Neural cell (in vitro differentiated cells): ENCODE measurements at regions not wholly inside any gene's neighbourhood (a gene's known extent, or its start where the extent isn't known, plus 50 kb on each side); places are given as distances from the start of the nearest gene placed in this dataset.

Experiments used
- H2AFZ ChIP-seq: fragments of 200-600, 300-800 bp; sonication (generic), shearing (Covaris generic); 2 replicates; pipeline ENCODE4 v1.6.0; 2014; ENCODE audit warnings: low read depth, mild to moderate bottlenecking, antibody characterized with exemption, low read length, moderate library complexity
- H3F3A ChIP-seq: fragments of 200-600 bp; shearing (Covaris generic); 2 replicates; pipeline ENCODE4 v1.6.1; 2016; ENCODE audit warnings: mild to moderate bottlenecking, moderate library complexity, mixed read lengths, antibody characterized with exemption, low read length; ENCODE audit not compliant: insufficient read depth, poor library complexity, severe bottlenecking
- H3K27ac ChIP-seq: fragments of 200-600, 300-800 bp; sonication (generic), shearing (Covaris generic); 2 replicates; pipeline ENCODE4 v1.5.1; 2014; ENCODE audit warnings: mild to moderate bottlenecking, low read length, moderate library complexity
- H3K27me3 ChIP-seq: fragments of 300-800, 200-600 bp; sonication (generic), shearing (Covaris generic); 2 replicates; pipeline ENCODE4 v1.6.0; 2014; ENCODE audit warnings: mild to moderate bottlenecking, low read depth, low read length, moderate library complexity; ENCODE audit not compliant: insufficient read depth
- H3K36me3 ChIP-seq: fragments of 300-800, 200-600 bp; sonication (generic), shearing (Covaris generic); 2 replicates; pipeline ENCODE4 v1.5.1; 2014; ENCODE audit warnings: mild to moderate bottlenecking, antibody characterized with exemption, low read length, moderate library complexity; ENCODE audit not compliant: insufficient read depth
- H3K4me2 ChIP-seq: fragments of 300-800, 200-600 bp; sonication (generic), shearing (Covaris generic); 2 replicates; pipeline ENCODE4 v1.6.0; 2014; ENCODE audit warnings: mild to moderate bottlenecking, low read length
- H3K4me3 ChIP-seq: fragments of 300-800, 200-600 bp; sonication (generic), shearing (Covaris generic); 2 replicates; pipeline ENCODE4 v1.5.1; 2014; ENCODE audit warnings: mild to moderate bottlenecking, low read length, moderate library complexity
- H3K79me2 ChIP-seq: fragments of 200-600 bp; shearing (Covaris generic); replicated peaks from 2 replicates; pipeline ENCODE4 v1.6.0; 2014; ENCODE audit warnings: mild to moderate bottlenecking, low read length, moderate library complexity; ENCODE audit not compliant: insufficient read depth
- H3K9ac ChIP-seq: fragments of 300-800, 200-600 bp; sonication (generic), shearing (Covaris generic); 2 replicates; pipeline ENCODE4 v1.6.1; 2016; ENCODE audit warnings: mild to moderate bottlenecking, low read length, mixed read lengths
- H3K9me2 ChIP-seq: fragments of 200-600 bp; shearing (Covaris generic); 2 replicates; pipeline ENCODE4 v1.6.1; 2016; ENCODE audit warnings: mild to moderate bottlenecking, low read length, mixed read lengths; ENCODE audit not compliant: insufficient read depth
- H3K9me3 ChIP-seq: fragments of 200-600, 300-800 bp; sonication (generic), shearing (Covaris generic); 2 replicates; pipeline ENCODE4 v1.6.1; 2016; ENCODE audit warnings: mild to moderate bottlenecking, mixed run types, low read length, moderate library complexity, mixed read lengths
- H4K20me1 ChIP-seq: fragments of 200-600 bp; shearing (Covaris generic); 2 replicates; pipeline ENCODE4 v1.6.1; 2016; ENCODE audit warnings: mild to moderate bottlenecking, mixed run types; ENCODE audit not compliant: insufficient read depth
- EP300 ChIP-seq: fragments of 450-650 bp; conservative IDR thresholded peaks from 2 replicates; pipeline ENCODE4 v1.6.1; 2014; ENCODE audit warnings: antibody characterized with exemption, mild to moderate bottlenecking, moderate library complexity; ENCODE audit not compliant: poor library complexity, severe bottlenecking
- EZH2 ChIP-seq: fragments of 200-600, 300-800 bp; shearing (Covaris generic), sonication (generic); IDR thresholded peaks from 2 replicates; pipeline ENCODE4 v1.6.1; 2014; ENCODE audit warnings: antibody characterized with exemption, low read length, borderline replicate concordance, mild to moderate bottlenecking; ENCODE audit not compliant: insufficient read depth, poor library complexity, severe bottlenecking
- MXI1 ChIP-seq: fragments of 450-650 bp; conservative IDR thresholded peaks from 2 replicates; pipeline ENCODE4 v1.6.1; 2014; ENCODE audit warnings: antibody characterized with exemption, mild to moderate bottlenecking; ENCODE audit not compliant: poor library complexity, severe bottlenecking
- POLR2AphosphoS5 ChIP-seq: IDR thresholded peaks from 2 replicates; pipeline ENCODE4 v1.6.1; 2012
- RAD21 ChIP-seq: fragments of 450-650 bp; conservative IDR thresholded peaks from 2 replicates; pipeline ENCODE4 v1.6.1; 2014; ENCODE audit warnings: antibody characterized with exemption, mild to moderate bottlenecking, moderate library complexity
- SMC3 ChIP-seq: fragments of 450-650 bp; conservative IDR thresholded peaks from 2 replicates; pipeline ENCODE4 v1.6.1; 2014; ENCODE audit warnings: antibody characterized with exemption, mild to moderate bottlenecking, moderate library complexity; ENCODE audit not compliant: poor library complexity
- TAF1 ChIP-seq: IDR thresholded peaks from 2 replicates; pipeline ENCODE4 v1.6.1; 2012; ENCODE audit warnings: low read depth
- TF ChIP-seq, protein P1 (sequence below): fragments of 450-650 bp; IDR thresholded peaks from 2 replicates; pipeline ENCODE4 v1.5.1; 2014; ENCODE audit warnings: antibody characterized with exemption, mild to moderate bottlenecking, moderate library complexity; ENCODE audit not compliant: poor library complexity, severe bottlenecking
- TF ChIP-seq, protein P2 (sequence below): IDR thresholded peaks from 2 replicates; pipeline ENCODE4 v1.6.1; 2012; ENCODE audit warnings: borderline replicate concordance

DNA sequence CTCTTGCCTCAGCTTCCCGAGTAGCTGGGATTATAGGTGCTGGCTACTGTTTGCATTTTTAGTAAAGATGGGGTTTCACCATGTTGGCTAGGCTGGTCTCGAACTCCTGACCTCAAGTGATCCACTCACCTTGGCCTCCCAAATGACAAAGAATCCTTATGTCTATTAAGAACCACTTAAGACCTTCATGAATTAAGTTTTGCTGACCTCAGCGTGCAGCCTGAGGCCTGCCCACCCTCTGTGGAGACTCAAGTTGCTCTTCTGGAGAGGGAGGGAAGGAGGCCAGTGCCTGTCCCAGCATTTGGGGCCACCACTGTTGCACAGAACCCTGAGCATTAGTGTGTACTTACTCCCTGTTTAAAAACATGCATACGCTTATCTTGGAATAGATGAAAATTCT lies 313.3 kb downstream of the FGF9 start:
- Histone ChIP-seq H3K9me2 (no peaks in the 10 kb centered on the region), H4K20me1 (no peaks in the 10 kb centered on the region), H3K4me2 (no peak overlapping the region), H3K27ac (no peak overlapping the region), H3K9me3 (no peaks in the 10 kb centered on the region), H3K9ac (no peak overlapping the region), H3K4me3 (no peak overlapping the region), H3K36me3 (no peaks in the 10 kb centered on the region), H3F3A (no peaks in the 10 kb centered on the region), H3K79me2 (no peaks in the 10 kb centered on the region), H2AFZ (no peak overlapping the region), H3K27me3 (no peaks in the 10 kb centered on the region)
- TF ChIP-seq POLR2AphosphoS5 (no peak), RAD21 (no peak), EP300 (no peak), SMC3 (no peak), EZH2 (no peak), MXI1 (no peak), TAF1 (no peak)
- TF ChIP-seq, protein P1, sequence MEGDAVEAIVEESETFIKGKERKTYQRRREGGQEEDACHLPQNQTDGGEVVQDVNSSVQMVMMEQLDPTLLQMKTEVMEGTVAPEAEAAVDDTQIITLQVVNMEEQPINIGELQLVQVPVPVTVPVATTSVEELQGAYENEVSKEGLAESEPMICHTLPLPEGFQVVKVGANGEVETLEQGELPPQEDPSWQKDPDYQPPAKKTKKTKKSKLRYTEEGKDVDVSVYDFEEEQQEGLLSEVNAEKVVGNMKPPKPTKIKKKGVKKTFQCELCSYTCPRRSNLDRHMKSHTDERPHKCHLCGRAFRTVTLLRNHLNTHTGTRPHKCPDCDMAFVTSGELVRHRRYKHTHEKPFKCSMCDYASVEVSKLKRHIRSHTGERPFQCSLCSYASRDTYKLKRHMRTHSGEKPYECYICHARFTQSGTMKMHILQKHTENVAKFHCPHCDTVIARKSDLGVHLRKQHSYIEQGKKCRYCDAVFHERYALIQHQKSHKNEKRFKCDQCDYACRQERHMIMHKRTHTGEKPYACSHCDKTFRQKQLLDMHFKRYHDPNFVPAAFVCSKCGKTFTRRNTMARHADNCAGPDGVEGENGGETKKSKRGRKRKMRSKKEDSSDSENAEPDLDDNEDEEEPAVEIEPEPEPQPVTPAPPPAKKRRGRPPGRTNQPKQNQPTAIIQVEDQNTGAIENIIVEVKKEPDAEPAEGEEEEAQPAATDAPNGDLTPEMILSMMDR: no peak
- TF ChIP-seq, protein P2, sequence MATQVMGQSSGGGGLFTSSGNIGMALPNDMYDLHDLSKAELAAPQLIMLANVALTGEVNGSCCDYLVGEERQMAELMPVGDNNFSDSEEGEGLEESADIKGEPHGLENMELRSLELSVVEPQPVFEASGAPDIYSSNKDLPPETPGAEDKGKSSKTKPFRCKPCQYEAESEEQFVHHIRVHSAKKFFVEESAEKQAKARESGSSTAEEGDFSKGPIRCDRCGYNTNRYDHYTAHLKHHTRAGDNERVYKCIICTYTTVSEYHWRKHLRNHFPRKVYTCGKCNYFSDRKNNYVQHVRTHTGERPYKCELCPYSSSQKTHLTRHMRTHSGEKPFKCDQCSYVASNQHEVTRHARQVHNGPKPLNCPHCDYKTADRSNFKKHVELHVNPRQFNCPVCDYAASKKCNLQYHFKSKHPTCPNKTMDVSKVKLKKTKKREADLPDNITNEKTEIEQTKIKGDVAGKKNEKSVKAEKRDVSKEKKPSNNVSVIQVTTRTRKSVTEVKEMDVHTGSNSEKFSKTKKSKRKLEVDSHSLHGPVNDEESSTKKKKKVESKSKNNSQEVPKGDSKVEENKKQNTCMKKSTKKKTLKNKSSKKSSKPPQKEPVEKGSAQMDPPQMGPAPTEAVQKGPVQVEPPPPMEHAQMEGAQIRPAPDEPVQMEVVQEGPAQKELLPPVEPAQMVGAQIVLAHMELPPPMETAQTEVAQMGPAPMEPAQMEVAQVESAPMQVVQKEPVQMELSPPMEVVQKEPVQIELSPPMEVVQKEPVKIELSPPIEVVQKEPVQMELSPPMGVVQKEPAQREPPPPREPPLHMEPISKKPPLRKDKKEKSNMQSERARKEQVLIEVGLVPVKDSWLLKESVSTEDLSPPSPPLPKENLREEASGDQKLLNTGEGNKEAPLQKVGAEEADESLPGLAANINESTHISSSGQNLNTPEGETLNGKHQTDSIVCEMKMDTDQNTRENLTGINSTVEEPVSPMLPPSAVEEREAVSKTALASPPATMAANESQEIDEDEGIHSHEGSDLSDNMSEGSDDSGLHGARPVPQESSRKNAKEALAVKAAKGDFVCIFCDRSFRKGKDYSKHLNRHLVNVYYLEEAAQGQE: no peak

DNA sequence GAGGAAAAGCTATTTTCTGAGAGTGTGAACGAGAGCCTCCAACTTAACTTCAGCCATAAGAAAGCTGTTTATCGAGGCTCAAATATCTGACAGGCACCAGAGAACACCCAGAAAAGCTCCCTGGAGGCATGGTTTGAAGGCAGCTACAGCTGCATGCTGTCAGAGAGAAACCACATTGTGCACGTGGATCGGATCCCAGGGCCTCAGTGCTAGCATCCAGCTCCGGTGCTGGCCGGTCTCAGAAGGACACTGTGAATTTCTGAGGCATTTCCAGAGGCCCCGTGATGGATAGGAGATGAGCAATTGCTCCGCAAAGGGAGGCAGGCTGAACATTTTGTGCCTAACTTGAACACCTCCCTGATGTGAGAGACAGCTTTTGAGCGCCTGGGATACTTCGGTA lies 315.7 kb downstream of the FGF9 start:
- Histone ChIP-seq H2AFZ (no peak overlapping the region), H3F3A (no peaks in the 10 kb centered on the region)

More for the DNA sequence above, 315.7 kb downstream of the FGF9 start:
- Histone ChIP-seq H4K20me1 (no peaks in the 10 kb centered on the region), H3K9me2 (no peaks in the 10 kb centered on the region), H3K36me3 (no peaks in the 10 kb centered on the region), H3K4me3 (no peak overlapping the region), H3K9ac (no peak overlapping the region), H3K27me3 (no peaks in the 10 kb centered on the region), H3K27ac (no peak overlapping the region), H3K9me3 (no peaks in the 10 kb centered on the region), H3K4me2 (no peak overlapping the region), H3K79me2 (no peaks in the 10 kb centered on the region)
- TF ChIP-seq SMC3 (no peak), RAD21 (no peak), POLR2AphosphoS5 (no peak), TAF1 (no peak), MXI1 (no peak), EZH2 (no peak)
- TF ChIP-seq, protein P2: no peak
